Natural killer cell treated with Interleukin-12 subunit alpha and Interleukin-12 subunit beta and Interleukin-15 and Interleukin-18, amount 100 ng/mL, for 72 hours (primary cell): ENCODE measurements at regions not wholly inside any gene's neighbourhood (a gene's known extent, or its start where the extent isn't known, plus 50 kb on each side); places are given as distances from the start of the nearest gene placed in this dataset.

Experiments
- ATAC-seq, 2 donors: fragments of 150-1000 bp; cut with Tn5 transposase in 1 of 2; sonication (Bioruptor Pico), chemical (Tn5 transposase) in 1 of 2; 2 replicates each; pipeline ENCODE4 v1.10.0; 2021
- DNase-seq: peaks from one replicate; pipeline ENCODE4 v3.0.0; 2022; ENCODE audit warnings: low spot score
- H3K27ac Mint-ChIP-seq, 2 donors: 1 replicate in 1 of 2; 2 replicates in 1 of 2; pipeline ENCODE4 v1.8.0; 2022; ENCODE audit warnings: mixed read lengths in 2 of 2, mild to moderate bottlenecking in 1 of 2, moderate library complexity in 1 of 2
- H3K27me3 Mint-ChIP-seq, 2 donors: 1 replicate in 1 of 2; 2 replicates in 1 of 2; pipeline ENCODE4 v1.8.0; 2022; ENCODE audit warnings: mixed read lengths in 2 of 2
- H3K36me3 Mint-ChIP-seq: one replicate; pipeline ENCODE4 v1.8.0; 2022; ENCODE audit warnings: mixed read lengths
- H3K4me1 Mint-ChIP-seq, 2 donors: 1 replicate in 1 of 2; 2 replicates in 1 of 2; pipeline ENCODE4 v1.8.0; 2022; ENCODE audit warnings: low read depth in 2 of 2, mixed read lengths in 2 of 2, mild to moderate bottlenecking in 1 of 2
- H3K4me3 Mint-ChIP-seq: one replicate; pipeline ENCODE4 v1.8.0; 2022; ENCODE audit warnings: mixed read lengths
- H3K9me3 Mint-ChIP-seq: 2 replicates; pipeline ENCODE4 v1.8.0; 2022; ENCODE audit warnings: mixed read lengths

DNA sequence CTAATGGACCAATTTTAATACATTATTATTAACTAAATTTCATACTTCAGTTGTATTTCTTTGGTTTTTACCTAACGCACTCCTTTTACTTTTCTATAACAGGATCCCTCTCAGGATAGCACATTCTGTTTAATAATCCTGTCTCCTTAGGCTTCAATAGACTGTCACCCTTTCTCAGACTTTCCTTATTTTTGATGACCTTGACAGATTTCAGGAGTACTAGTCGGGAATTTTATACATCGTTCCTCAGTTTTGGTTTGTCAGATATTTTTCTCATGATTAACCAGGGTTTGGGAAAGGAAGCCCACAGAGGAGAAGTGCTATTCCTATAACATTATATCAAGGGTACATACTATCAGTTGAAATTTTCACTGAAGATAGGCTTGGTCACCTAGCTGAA lies 768.0 kb upstream of the GJE1 start:
- H3K27me3 Mint-ChIP-seq, result peaks cover 4 to 11% of the 10 kb centered on the region in 2 donors
- H3K4me3 Mint-ChIP-seq, result no peak overlapping the region
- H3K4me1 Mint-ChIP-seq, result peaks cover 3 to 6% of the 10 kb centered on the region in 2 donors
- ATAC-seq, result no peak
- no peaks in the 10 kb centered on the region for H3K36me3 Mint-ChIP-seq
- no peak for DNase-seq
- no peak overlapping the region for H3K27ac Mint-ChIP-seq
- H3K9me3 Mint-ChIP-seq, result no peaks in the 10 kb centered on the region

GRCh38 chr6:141364232-141364631 lies 768.5 kb upstream of the GJE1 start:
- Mint-ChIP-seq H3K9me3 (no peaks in the 10 kb centered on the region), H3K27ac (no peak overlapping the region), H3K27me3 (peaks cover 4 to 11% of the 10 kb centered on the region in 2 donors), H3K36me3 (no peaks in the 10 kb centered on the region), H3K4me3 (no peak overlapping the region), H3K4me1 (peaks cover 3 to 6% of the 10 kb centered on the region in 2 donors)
- no peak for ATAC-seq
- no peak for DNase-seq

DNA sequence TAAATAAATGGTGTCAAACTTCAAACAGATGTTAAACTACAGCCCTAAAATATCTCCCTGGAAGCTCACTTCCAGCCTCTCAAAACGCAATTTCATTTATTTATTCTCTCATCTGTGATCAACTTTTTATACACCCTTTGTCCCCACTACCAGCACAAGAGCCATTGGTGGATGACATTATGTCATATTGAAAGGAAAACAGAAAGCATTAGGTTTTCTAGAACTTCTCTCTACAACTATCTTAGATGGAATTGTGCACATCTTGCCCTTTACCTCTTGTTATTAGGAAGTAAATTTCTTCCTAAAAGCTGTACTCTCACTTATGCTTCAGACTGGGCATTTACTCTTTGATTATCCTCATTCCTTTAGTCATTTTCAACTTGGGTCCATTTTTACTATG lies 771.2 kb upstream of the GJE1 start:
- Mint-ChIP-seq H3K27me3 (peaks cover 4 to 16% of the 10 kb centered on the region in 2 donors), H3K4me3 (no peak overlapping the region)
- no peak for ATAC-seq

GRCh38 chr6:141359953-141360352 lies 772.8 kb upstream of the GJE1 start:
- Mint-ChIP-seq H3K4me3 (no peak overlapping the region), H3K27ac (no peak overlapping the region), H3K36me3 (no peaks in the 10 kb centered on the region), H3K9me3 (no peaks in the 10 kb centered on the region), H3K4me1 (peaks cover 3 to 6% of the 10 kb centered on the region in 2 donors), H3K27me3 (peaks cover 4 to 16% of the 10 kb centered on the region in 2 donors)
- ATAC-seq (no peak), DNase-seq (no peak)

More for the DNA sequence above, 771.2 kb upstream of the GJE1 start:
- peaks cover 3 to 6% of the 10 kb centered on the region in 2 donors for H3K4me1 Mint-ChIP-seq
- H3K36me3 Mint-ChIP-seq, result no peaks in the 10 kb centered on the region
- no peaks in the 10 kb centered on the region for H3K9me3 Mint-ChIP-seq
- no peak for DNase-seq
- no peak overlapping the region for H3K27ac Mint-ChIP-seq

- H3K4me1 Mint-ChIP-seq, result no peaks in the 10 kb centered on the region
- no peaks in the 10 kb centered on the region for H3K36me3 Mint-ChIP-seq
- H3K27ac Mint-ChIP-seq, result no peak overlapping the region
- H3K4me3 Mint-ChIP-seq, result no peak overlapping the region
- H3K9me3 Mint-ChIP-seq, result no peaks in the 10 kb centered on the region
- ATAC-seq (no peak), DNase-seq (no peak)
- H3K27me3 Mint-ChIP-seq, result peaks cover 0 to 5% of the 10 kb centered on the region in 2 donors
These were observed 778.4 kb upstream of the GJE1 start for GRCh38 chr6:141354191-141354955.

- Mint-ChIP-seq H3K4me3 (no peak overlapping the region), H3K4me1 (peaks cover 0 to 2% of the 10 kb centered on the region in 2 donors), H3K27ac (no peak overlapping the region)
These were observed 781.0 kb upstream of the GJE1 start for GRCh38 chr6:141351721-141352120.

GRCh38 chr6:141349710-141350109 lies 783.0 kb upstream of the GJE1 start:
- H3K4me3 Mint-ChIP-seq, result no peak overlapping the region
- H3K27me3 Mint-ChIP-seq, result peaks cover 0 to 12% of the 10 kb centered on the region in 2 donors
- H3K9me3 Mint-ChIP-seq, result no peaks in the 10 kb centered on the region
- H3K36me3 Mint-ChIP-seq, result no peaks in the 10 kb centered on the region
- no peak overlapping the region for H3K27ac Mint-ChIP-seq
- no peak for ATAC-seq
- H3K4me1 Mint-ChIP-seq, result peaks cover 0 to 2% of the 10 kb centered on the region in 2 donors
- DNase-seq, result no peak

More at GRCh38 chr6:141351721-141352120, 781.0 kb upstream of the GJE1 start:
- H3K27me3 Mint-ChIP-seq, result no peaks in the 10 kb centered on the region
- DNase-seq (no peak), ATAC-seq (no peak)
- H3K36me3 Mint-ChIP-seq, result no peaks in the 10 kb centered on the region
- no peaks in the 10 kb centered on the region for H3K9me3 Mint-ChIP-seq

DNA sequence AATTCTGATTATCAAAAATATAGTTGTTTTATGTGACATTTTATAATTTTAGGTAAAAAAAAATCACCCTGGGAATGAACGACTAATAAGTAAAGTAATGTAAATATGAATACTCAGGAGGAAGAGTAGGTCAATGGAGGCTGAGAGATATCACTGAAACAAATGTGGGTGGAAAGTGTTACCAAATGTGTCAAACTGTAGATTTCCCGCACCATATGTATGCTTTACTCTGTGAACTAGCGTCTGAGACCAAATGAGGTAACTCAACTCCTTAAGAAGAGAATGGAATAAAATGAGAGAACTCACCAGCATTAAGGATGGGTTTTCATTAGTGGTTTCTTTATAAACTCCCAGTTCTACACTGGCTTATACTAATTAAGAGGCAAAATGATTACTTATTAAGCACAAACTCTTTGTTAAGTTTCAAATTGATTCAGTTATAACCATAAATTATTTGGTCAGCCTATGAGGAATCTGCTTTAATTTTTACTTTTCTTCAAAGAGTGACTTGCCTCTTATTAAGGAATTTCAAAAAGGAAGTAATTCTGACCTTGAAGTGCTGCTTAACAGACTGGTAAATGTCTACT lies 784.7 kb upstream of the GJE1 start:
- ATAC-seq (no peak), DNase-seq (no peak)
- H3K36me3 Mint-ChIP-seq, result no peaks in the 10 kb centered on the region
- H3K4me3 Mint-ChIP-seq, result no peak overlapping the region
- H3K27ac Mint-ChIP-seq, result no peak overlapping the region
- H3K27me3 Mint-ChIP-seq, result peaks cover 0 to 12% of the 10 kb centered on the region in 2 donors
- H3K4me1 Mint-ChIP-seq, result peaks cover 0 to 2% of the 10 kb centered on the region in 2 donors
- no peaks in the 10 kb centered on the region for H3K9me3 Mint-ChIP-seq

GRCh38 chr6:141347086-141347485 lies 785.6 kb upstream of the GJE1 start:
- no peak overlapping the region for H3K27ac Mint-ChIP-seq
- no peaks in the 10 kb centered on the region for H3K36me3 Mint-ChIP-seq
- no peaks in the 10 kb centered on the region for H3K9me3 Mint-ChIP-seq
- H3K27me3 Mint-ChIP-seq, result peaks cover 0 to 12% of the 10 kb centered on the region in 2 donors
- no peak for DNase-seq
- H3K4me1 Mint-ChIP-seq, result peaks cover 0 to 2% of the 10 kb centered on the region in 2 donors
- ATAC-seq, result no peak
- H3K4me3 Mint-ChIP-seq, result no peak overlapping the region

DNA sequence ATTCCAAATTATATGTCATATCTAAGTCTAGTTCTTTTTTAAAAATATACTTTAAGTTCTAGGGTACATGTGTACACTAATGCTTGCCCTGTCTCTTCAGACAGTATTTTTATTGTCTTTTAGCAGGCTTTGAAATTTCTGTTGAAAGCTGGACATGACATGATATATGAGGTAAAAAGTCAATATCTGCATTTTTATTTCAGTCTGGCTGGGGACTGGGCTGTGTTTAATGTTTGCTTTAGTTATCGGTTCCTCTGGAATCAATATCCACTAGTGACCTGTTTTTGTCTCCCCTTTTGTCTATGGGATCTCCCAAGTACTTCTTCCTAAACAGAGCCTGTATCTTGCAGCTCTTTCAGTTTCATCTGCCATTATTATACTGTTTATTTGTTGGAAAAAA lies 786.2 kb upstream of the GJE1 start:
- ATAC-seq, result no peak

GRCh38 chr6:141337191-141337590 lies 795.5 kb upstream of the GJE1 start:
- no peak for ATAC-seq
- H3K36me3 Mint-ChIP-seq, result no peaks in the 10 kb centered on the region

More for the DNA sequence above, 786.2 kb upstream of the GJE1 start:
- H3K9me3 Mint-ChIP-seq, result no peaks in the 10 kb centered on the region
- H3K27me3 Mint-ChIP-seq, result peaks cover 0 to 12% of the 10 kb centered on the region in 2 donors
- no peak for DNase-seq
- H3K36me3 Mint-ChIP-seq, result no peaks in the 10 kb centered on the region
- H3K4me1 Mint-ChIP-seq, result peaks cover 0 to 2% of the 10 kb centered on the region in 2 donors
- H3K4me3 Mint-ChIP-seq, result no peak overlapping the region
- H3K27ac Mint-ChIP-seq, result no peak overlapping the region

GRCh38 chr6:141335477-141336273 lies 797.0 kb upstream of the GJE1 start:
- Mint-ChIP-seq H3K4me3 (no peak overlapping the region), H3K9me3 (no peaks in the 10 kb centered on the region), H3K27ac (no peak overlapping the region), H3K27me3 (peaks cover 0 to 37% of the 10 kb centered on the region in 2 donors), H3K4me1 (no peaks in the 10 kb centered on the region), H3K36me3 (no peaks in the 10 kb centered on the region)
- ATAC-seq (no peak), DNase-seq (no peak)

More at GRCh38 chr6:141337191-141337590, 795.5 kb upstream of the GJE1 start:
- no peaks in the 10 kb centered on the region for H3K4me1 Mint-ChIP-seq
- H3K4me3 Mint-ChIP-seq, result no peak overlapping the region
- no peak for DNase-seq
- H3K27me3 Mint-ChIP-seq, result peaks cover 0 to 37% of the 10 kb centered on the region in 2 donors
- H3K9me3 Mint-ChIP-seq, result no peaks in the 10 kb centered on the region
- no peak overlapping the region for H3K27ac Mint-ChIP-seq

DNA sequence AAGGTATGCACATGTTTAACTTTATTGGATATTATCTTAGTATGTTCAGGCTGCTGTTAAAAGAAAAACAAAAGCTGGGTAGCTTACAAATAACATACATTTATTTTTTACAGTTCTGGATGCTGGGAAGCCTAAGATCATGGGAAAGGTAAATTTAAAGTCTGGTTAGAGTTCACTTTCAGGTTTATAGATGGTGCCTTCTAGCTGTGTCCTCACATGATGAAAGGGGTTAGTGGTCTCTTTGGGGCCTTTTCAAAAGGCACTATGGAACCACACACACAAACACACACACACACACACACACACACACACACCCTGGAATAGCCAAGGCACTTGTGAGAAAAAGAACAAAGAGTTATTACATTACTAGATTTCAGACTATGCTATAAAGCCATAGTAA lies 805.8 kb upstream of the GJE1 start:
- no peak for DNase-seq
- no peak overlapping the region for H3K4me3 Mint-ChIP-seq
- no peak for ATAC-seq
- H3K27me3 Mint-ChIP-seq, result peaks cover 0 to 2% of the 10 kb centered on the region in 2 donors
- no peaks in the 10 kb centered on the region for H3K9me3 Mint-ChIP-seq
- no peak overlapping the region for H3K27ac Mint-ChIP-seq
- peaks cover 0 to 3% of the 10 kb centered on the region in 2 donors for H3K4me1 Mint-ChIP-seq
- no peaks in the 10 kb centered on the region for H3K36me3 Mint-ChIP-seq

- DNase-seq, result no peak
- ATAC-seq, result peak; percentile 89 to 96
- Mint-ChIP-seq H3K36me3 (no peaks in the 10 kb centered on the region), H3K27ac (no peak overlapping the region), H3K4me1 (peaks cover 0 to 3% of the 10 kb centered on the region in 2 donors), H3K9me3 (no peaks in the 10 kb centered on the region), H3K4me3 (no peak overlapping the region), H3K27me3 (peaks cover 0 to 5% of the 10 kb centered on the region in 2 donors)
These were observed 806.3 kb upstream of the GJE1 start for GRCh38 chr6:141326426-141326825.
